Mesenchymal stem cell (in vitro differentiated cells and primary cell): ENCODE measurements at regions not wholly inside any gene's neighbourhood (a gene's known extent, or its start where the extent isn't known, plus 50 kb on each side); places are given as distances from the start of the nearest gene placed in this dataset.

Experiments used
- DNase-seq: peaks from one replicate; pipeline ENCODE4 v3.0.0-alpha.2; 2013
- H2AFZ ChIP-seq: one replicate; pipeline ENCODE4 v1.6.1; 2013; ENCODE audit warnings: low read depth, mild to moderate bottlenecking, control low read depth, inconsistent platforms, low read length, moderate library complexity
- H2AK5ac ChIP-seq: 2 replicates; pipeline ENCODE4 v1.6.1; 2013; ENCODE audit warnings: low read length, moderate library complexity, mild to moderate bottlenecking, inconsistent platforms; ENCODE audit not compliant: severe bottlenecking
- H2BK120ac ChIP-seq: one replicate; pipeline ENCODE4 v1.6.1; 2013; ENCODE audit warnings: low read depth, mild to moderate bottlenecking, inconsistent platforms, low read length, moderate library complexity
- H2BK12ac ChIP-seq, 2 experiments: one replicate each; pipeline ENCODE4 v1.6.1; 2013; ENCODE audit warnings: inconsistent platforms in 2 of 2, low read length in 2 of 2, mild to moderate bottlenecking in 2 of 2, moderate library complexity in 2 of 2, control low read depth in 1 of 2
- H2BK15ac ChIP-seq: one replicate; pipeline ENCODE4 v1.6.1; 2013; ENCODE audit warnings: mild to moderate bottlenecking, low read depth, inconsistent platforms; ENCODE audit not compliant: poor library complexity, severe bottlenecking
- H2BK5ac ChIP-seq: 2 replicates; pipeline ENCODE4 v1.6.1; 2013; ENCODE audit warnings: low read depth, mild to moderate bottlenecking, low read length, control low read depth, inconsistent platforms; ENCODE audit not compliant: poor library complexity, severe bottlenecking
- H3K14ac ChIP-seq, 2 experiments: one replicate each; pipeline ENCODE4 v1.6.1; 2013; ENCODE audit warnings: inconsistent platforms in 2 of 2, low read length in 2 of 2, control low read depth in 1 of 2, mild to moderate bottlenecking in 1 of 2, moderate library complexity in 1 of 2
- H3K18ac ChIP-seq, 2 experiments: one replicate each; pipeline ENCODE4 v1.6.1; 2013; ENCODE audit warnings: inconsistent platforms in 2 of 2, low read length in 2 of 2, control low read depth in 1 of 2, low read depth in 1 of 2, mild to moderate bottlenecking in 1 of 2
- H3K23ac ChIP-seq, 2 experiments: one replicate each; pipeline ENCODE4 v1.6.1; 2013; ENCODE audit warnings: inconsistent platforms in 2 of 2, low read length in 2 of 2, mild to moderate bottlenecking in 2 of 2, moderate library complexity in 2 of 2, control low read depth in 1 of 2
- H3K27ac ChIP-seq: 2 replicates; pipeline ENCODE4 v1.5.1; 2013; ENCODE audit warnings: mild to moderate bottlenecking, moderate library complexity, low read length, control low read depth, inconsistent platforms; ENCODE audit not compliant: poor library complexity, severe bottlenecking
- H3K27me3 ChIP-seq, 2 experiments: 2 replicates each; pipeline versions ENCODE4 v1.6.1 to v1.7.0; 2013; ENCODE audit warnings: low read length in 2 of 2, mild to moderate bottlenecking in 2 of 2, moderate library complexity in 2 of 2, control low read depth in 1 of 2, inconsistent platforms in 1 of 2; ENCODE audit not compliant: control insufficient read depth in 1 of 2, insufficient read depth in 1 of 2
- H3K36me3 ChIP-seq, 2 experiments: 2 replicates each; pipeline versions ENCODE4 v1.6.1 to v1.7.0; 2013; ENCODE audit warnings: low read length in 2 of 2, control low read depth in 1 of 2, inconsistent platforms in 1 of 2, low read depth in 1 of 2, mild to moderate bottlenecking in 1 of 2; ENCODE audit not compliant: insufficient read depth in 2 of 2, control insufficient read depth in 1 of 2
- H3K4ac ChIP-seq, 2 experiments: one replicate each; pipeline ENCODE4 v1.6.1; 2013; ENCODE audit warnings: inconsistent platforms in 2 of 2, low read length in 2 of 2, mild to moderate bottlenecking in 2 of 2, moderate library complexity in 2 of 2, control low read depth in 1 of 2, low read depth in 1 of 2
- H3K4me1 ChIP-seq: 2 replicates; pipeline ENCODE4 v1.6.1; 2013; ENCODE audit warnings: low read depth, low read length, control low read depth; ENCODE audit not compliant: control insufficient read depth, insufficient read depth
- H3K4me2 ChIP-seq: 2 replicates; pipeline ENCODE4 v1.6.1; 2013; ENCODE audit warnings: low read length, mild to moderate bottlenecking, inconsistent platforms; ENCODE audit not compliant: poor library complexity, severe bottlenecking
- H3K4me3 ChIP-seq, 2 experiments: 2 replicates each; pipeline versions ENCODE4 v1.5.1 to v1.7.0; 2013; ENCODE audit warnings: low read length in 2 of 2, mild to moderate bottlenecking in 2 of 2, control low read depth in 1 of 2, low read depth in 1 of 2; ENCODE audit not compliant: insufficient read depth in 1 of 2
- H3K79me1 ChIP-seq: replicated peaks from 2 replicates; pipeline ENCODE4 v1.6.1; 2013; ENCODE audit warnings: mild to moderate bottlenecking, control low read depth, low read length, inconsistent platforms; ENCODE audit not compliant: poor library complexity, severe bottlenecking
- H3K9ac ChIP-seq: 2 replicates; pipeline ENCODE4 v1.7.0; 2013; ENCODE audit warnings: mild to moderate bottlenecking, low read length, moderate library complexity
- H3K9me3 ChIP-seq: 2 replicates; pipeline ENCODE4 v1.7.0; 2013; ENCODE audit warnings: mild to moderate bottlenecking, low read length; ENCODE audit not compliant: control insufficient read depth
- H4K8ac ChIP-seq: one replicate; pipeline ENCODE4 v1.6.1; 2013; ENCODE audit warnings: inconsistent platforms, mild to moderate bottlenecking, low read length, moderate library complexity
- H4K91ac ChIP-seq: one replicate; pipeline ENCODE4 v1.6.1; 2013; ENCODE audit warnings: mild to moderate bottlenecking, low read length, inconsistent platforms
- WGBS: methylation state at CpG from one replicate; pipeline ENCODE4 v1.1.7; 2013; ENCODE audit warnings: mixed read lengths; 5-methylcytosine and 5-hydroxymethylcytosine counted together

DNA sequence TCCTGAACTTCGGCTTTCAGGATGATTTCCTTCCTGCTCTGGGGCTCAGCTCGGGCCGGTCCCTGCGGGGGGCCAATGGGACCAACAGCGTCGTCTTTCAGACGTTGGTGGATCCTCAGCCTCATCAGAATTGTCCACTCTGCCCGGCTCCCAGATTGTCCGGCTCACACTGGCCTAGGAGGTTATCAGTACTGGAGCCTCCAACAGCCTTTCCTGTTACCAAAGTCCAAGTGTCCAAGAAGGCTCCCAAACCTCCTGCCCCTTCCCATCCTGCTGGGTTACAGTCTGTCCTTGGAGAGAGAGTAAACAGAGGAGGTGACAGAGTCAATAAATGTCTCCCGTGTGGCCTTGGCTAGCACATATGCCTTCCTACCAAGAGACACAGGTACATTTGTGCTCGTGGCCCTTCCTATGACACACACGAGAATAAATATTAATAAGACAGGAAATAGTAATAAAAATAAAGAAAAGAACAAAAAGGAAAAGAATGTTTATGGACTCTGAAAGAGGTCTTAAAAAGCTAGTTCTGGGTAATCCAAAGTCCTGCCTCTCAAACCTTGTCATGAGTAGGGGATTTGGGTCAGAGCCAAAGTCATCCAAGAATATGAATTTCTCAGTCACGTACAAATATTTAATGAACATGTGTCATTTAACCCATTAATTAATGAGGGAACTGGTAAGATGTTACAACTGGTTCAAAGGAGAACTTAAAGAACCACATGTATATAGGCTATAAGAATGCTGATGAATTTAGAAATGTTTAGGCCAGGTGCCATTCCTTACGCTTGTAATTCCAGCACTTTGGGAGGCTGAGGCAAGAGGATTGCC, 80.8 kb upstream of the SLC2A1 start:
- no peak overlapping the region for H4K8ac ChIP-seq
- H3K14ac ChIP-seq: no peak overlapping the region
- no peak overlapping the region for H2AFZ ChIP-seq
- H3K23ac ChIP-seq: no peak overlapping the region
- peaks cover 2% of the 10 kb centered on the region for H3K4me1 ChIP-seq
- H2BK120ac ChIP-seq: no peak overlapping the region
- no peak overlapping the region for H3K9ac ChIP-seq
- 79% methylated on average over 11 of the region's 14 CpGs for WGBS
- no peak for DNase-seq
- no peak overlapping the region for H3K4me2 ChIP-seq
- no peaks in the 10 kb centered on the region for H3K9me3 ChIP-seq
- H2BK5ac ChIP-seq: no peak overlapping the region
- H3K36me3 ChIP-seq: no peaks in the 10 kb centered on the region
- H3K4me3 ChIP-seq: no peak overlapping the region
- no peaks in the 10 kb centered on the region for H3K79me1 ChIP-seq
- peaks cover 0 to 36% of the 10 kb centered on the region in 2 experiments for H3K27me3 ChIP-seq
- no peak overlapping the region for H3K4ac ChIP-seq
- H2AK5ac ChIP-seq: no peak overlapping the region
- H3K27ac ChIP-seq: no peak overlapping the region
- no peak overlapping the region for H2BK12ac ChIP-seq
- H4K91ac ChIP-seq: no peak overlapping the region
- H2BK15ac ChIP-seq: no peak overlapping the region
- H3K18ac ChIP-seq: no peak overlapping the region

DNA sequence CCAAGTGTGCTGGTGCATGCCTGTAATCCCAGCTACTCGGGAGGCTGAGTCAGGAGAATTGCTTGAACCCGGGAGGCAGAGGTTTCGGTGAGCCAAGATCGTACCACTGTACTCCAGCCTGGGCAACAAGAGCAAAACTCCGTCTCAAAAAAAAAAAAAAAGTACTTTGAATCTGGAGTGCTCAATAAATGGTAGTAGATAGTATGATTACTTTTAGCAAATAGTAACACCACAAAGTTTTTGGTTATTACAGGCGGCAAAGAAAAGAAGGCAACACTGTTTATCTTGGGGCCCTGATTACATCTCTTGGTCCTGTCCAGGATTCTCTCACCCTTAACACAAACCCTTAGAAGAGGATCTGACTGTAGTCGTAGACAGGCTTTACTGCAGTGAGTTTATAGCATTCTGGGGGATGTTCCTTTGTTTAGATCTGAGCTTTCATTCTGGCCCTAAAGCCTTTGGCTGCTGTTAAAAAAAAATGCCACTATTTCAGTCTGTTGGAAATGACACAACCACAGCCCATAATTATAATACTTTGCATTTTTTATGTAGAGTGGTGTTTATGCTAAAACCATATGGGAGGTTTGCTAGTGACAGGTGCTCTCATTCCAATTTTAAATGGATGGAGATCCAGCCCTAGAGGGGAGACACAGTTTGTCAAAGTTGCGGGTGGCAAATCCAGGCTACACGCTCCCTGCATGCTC, 79.7 kb upstream of the SLC2A1 start:
- WGBS: 85% methylated on average over 7 of the region's 9 CpGs

DNA sequence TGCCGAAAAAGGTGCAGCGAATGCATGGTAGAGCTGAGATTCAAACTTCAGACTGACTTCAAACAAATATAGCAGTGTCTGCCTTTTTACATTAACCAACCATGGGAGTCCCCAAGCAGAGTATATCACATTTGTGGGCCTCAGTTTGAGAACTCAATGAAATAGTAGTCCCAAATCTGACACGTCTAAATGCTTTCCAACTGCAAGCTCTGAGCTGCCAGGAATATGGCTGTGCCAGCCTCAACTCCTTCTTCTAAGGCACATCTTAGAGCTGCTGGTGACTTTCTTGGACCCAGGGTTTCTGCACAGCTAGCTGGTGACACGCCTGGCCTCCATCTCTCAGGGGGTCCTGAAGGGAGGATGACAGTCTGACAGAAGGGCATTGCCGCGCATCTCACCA, 78.8 kb upstream of the SLC2A1 start:
- Histone ChIP-seq H3K14ac (no peak overlapping the region), H2BK12ac (no peak overlapping the region), H2AK5ac (no peak overlapping the region), H2BK15ac (no peak overlapping the region), H4K8ac (no peak overlapping the region), H3K27me3 (peaks cover 0 to 23% of the 10 kb centered on the region in 2 experiments), H3K4ac (no peak overlapping the region), H3K79me1 (no peaks in the 10 kb centered on the region), H3K27ac (no peak overlapping the region), H3K9me3 (no peaks in the 10 kb centered on the region), H2BK120ac (no peak overlapping the region), H3K4me3 (no peak overlapping the region), H2AFZ (no peak overlapping the region), H3K36me3 (no peaks in the 10 kb centered on the region), H3K23ac (no peak overlapping the region), H2BK5ac (no peak overlapping the region), H3K18ac (no peak overlapping the region), H3K4me2 (no peak overlapping the region), H3K4me1 (peaks cover 2% of the 10 kb centered on the region), H4K91ac (no peak overlapping the region), H3K9ac (no peak overlapping the region)
- no peak for DNase-seq
- 95% methylated on average over 6 of the region's 6 CpGs for WGBS

More for the DNA sequence above, 79.7 kb upstream of the SLC2A1 start:
- Histone ChIP-seq H2BK5ac (no peak overlapping the region), H3K36me3 (no peaks in the 10 kb centered on the region), H4K91ac (no peak overlapping the region), H2BK15ac (no peak overlapping the region), H3K18ac (no peak overlapping the region), H3K27me3 (peaks cover 0 to 32% of the 10 kb centered on the region in 2 experiments), H3K4ac (no peak overlapping the region), H2BK120ac (no peak overlapping the region), H3K23ac (no peak overlapping the region), H3K4me3 (no peak overlapping the region), H2AK5ac (no peak overlapping the region), H3K79me1 (no peaks in the 10 kb centered on the region), H3K9me3 (no peaks in the 10 kb centered on the region), H3K4me1 (peaks cover 2% of the 10 kb centered on the region), H3K4me2 (no peak overlapping the region), H3K9ac (no peak overlapping the region), H2BK12ac (no peak overlapping the region), H2AFZ (no peak overlapping the region), H3K27ac (no peak overlapping the region), H3K14ac (no peak overlapping the region), H4K8ac (no peak overlapping the region)
- DNase-seq: no peak

- H2BK5ac ChIP-seq: no peak overlapping the region
- no peak overlapping the region for H2AFZ ChIP-seq
- no peak overlapping the region for H3K27ac ChIP-seq
- no peak overlapping the region for H3K4ac ChIP-seq
- peaks cover 2% of the 10 kb centered on the region for H3K4me1 ChIP-seq
- H2BK12ac ChIP-seq: no peak overlapping the region
- WGBS: 91% methylated on average over 7 of the region's 7 CpGs
- no peaks in the 10 kb centered on the region for H3K36me3 ChIP-seq
- peak overlapping the region in 1 of 2 experiments; percentile 76 for H3K14ac ChIP-seq
- no peak overlapping the region for H3K18ac ChIP-seq
- H2BK120ac ChIP-seq: no peak overlapping the region
- peaks cover 0 to 18% of the 10 kb centered on the region in 2 experiments for H3K27me3 ChIP-seq
- H3K9ac ChIP-seq: no peak overlapping the region
- no peak overlapping the region for H2AK5ac ChIP-seq
- no peak for DNase-seq
- H2BK15ac ChIP-seq: no peak overlapping the region
- H3K79me1 ChIP-seq: no peaks in the 10 kb centered on the region
- H4K8ac ChIP-seq: no peak overlapping the region
- H3K4me2 ChIP-seq: no peak overlapping the region
- no peak overlapping the region for H3K23ac ChIP-seq
- no peak overlapping the region for H3K4me3 ChIP-seq
- H3K9me3 ChIP-seq: no peaks in the 10 kb centered on the region
- H4K91ac ChIP-seq: no peak overlapping the region
Observed at GRCh38 chr1:43036932-43037331, 78.3 kb upstream of the SLC2A1 start.
